GM18868 (cell line): ENCODE measurements at regions not wholly inside any gene's neighbourhood (a gene's known extent, or its start where the extent isn't known, plus 50 kb on each side); places are given as distances from the start of the nearest gene placed in this dataset.

Source experiments
- ATAC-seq: cut with Tn5 transposase; IDR thresholded peaks from one replicate; pipeline ENCODE4 v1.9.1; 2021; ENCODE audit warnings: mild to moderate bottlenecking, moderate library complexity; ENCODE audit not compliant: unreplicated experiment

GRCh38 chr16:50856991-50857390, 115.1 kb downstream of the CYLD start:
- no peak for ATAC-seq

DNA sequence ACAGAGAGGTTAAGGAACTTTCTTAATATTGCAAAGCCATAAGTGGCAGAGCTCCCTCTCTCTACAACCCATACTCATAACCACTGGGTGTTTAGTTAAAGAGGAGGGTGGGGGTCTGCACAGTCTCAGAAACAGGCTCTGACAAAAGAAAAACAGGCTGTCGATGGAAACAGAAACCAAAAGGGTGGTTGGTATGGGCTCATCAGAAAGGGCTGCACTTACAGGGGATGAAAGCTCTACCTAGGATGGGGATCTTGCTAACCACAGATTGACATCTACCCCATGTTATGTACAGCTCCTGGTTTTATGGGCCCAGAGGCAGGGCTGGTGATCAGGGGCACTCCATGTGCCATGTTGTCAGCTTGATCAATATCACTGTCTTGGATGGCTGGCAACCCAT, 111.4 kb downstream of the CYLD start:
- no peak for ATAC-seq
